GM23248 (cell line): ENCODE measurements at regions not wholly inside any gene's neighbourhood (a gene's known extent, or its start where the extent isn't known, plus 50 kb on each side); places are given as distances from the start of the nearest gene placed in this dataset.
"Not testable (repeated sequence)": the region's sequence is repeated elsewhere in the genome, so short reads cannot be mapped to it uniquely, and the experiment has no call there.

ENCODE experiments used
- DNase-seq: peaks from one replicate; pipeline ENCODE4 v3.0.0-alpha.2; 2015
- H2AFZ ChIP-seq: fragments of 200-600 bp; sonication (generic); 2 replicates; pipeline ENCODE4 v1.6.1; 2016; ENCODE audit warnings: antibody characterized with exemption
- H3F3A ChIP-seq: fragments of 200-600 bp; sonication (generic); 2 replicates; pipeline ENCODE4 v1.6.1; 2016; ENCODE audit warnings: mild to moderate bottlenecking, antibody characterized with exemption, mixed run types; ENCODE audit not compliant: insufficient read depth
- H3K27ac ChIP-seq: fragments of 200-600 bp; sonication (generic); 2 replicates; pipeline ENCODE4 v1.5.1; 2016; ENCODE audit warnings: mild to moderate bottlenecking
- H3K27me3 ChIP-seq: fragments of 200-600 bp; sonication (generic); replicated peaks from 2 replicates; pipeline ENCODE4 v1.6.1; 2016; ENCODE audit warnings: mild to moderate bottlenecking; ENCODE audit not compliant: insufficient read depth
- H3K36me3 ChIP-seq: fragments of 200-600 bp; sonication (generic); 2 replicates; pipeline ENCODE4 v1.6.1; 2016; ENCODE audit warnings: low read depth, mild to moderate bottlenecking
- H3K4me1 ChIP-seq: fragments of 200-600 bp; sonication (generic); 2 replicates; pipeline ENCODE4 v1.6.1; 2016; ENCODE audit warnings: mild to moderate bottlenecking; ENCODE audit not compliant: insufficient read depth
- H3K4me2 ChIP-seq: fragments of 200-600 bp; sonication (generic); one replicate; pipeline ENCODE4 v1.6.1; 2016; ENCODE audit warnings: mild to moderate bottlenecking; ENCODE audit not compliant: unreplicated experiment
- H3K4me3 ChIP-seq: fragments of 200-600 bp; sonication (generic); 2 replicates; pipeline ENCODE4 v1.5.1; 2016; ENCODE audit warnings: mild to moderate bottlenecking
- H3K79me2 ChIP-seq: fragments of 200-600 bp; sonication (generic); 2 replicates; pipeline ENCODE4 v1.6.1; 2016; ENCODE audit warnings: mild to moderate bottlenecking; ENCODE audit not compliant: insufficient read depth
- H3K9ac ChIP-seq: fragments of 200-600 bp; sonication (generic); 2 replicates; pipeline ENCODE4 v1.6.1; 2016; ENCODE audit warnings: mild to moderate bottlenecking
- H3K9me2 ChIP-seq: fragments of 200-600 bp; sonication (generic); 2 replicates; pipeline ENCODE4 v1.6.1; 2016; ENCODE audit warnings: mixed run types, mild to moderate bottlenecking, moderate library complexity; ENCODE audit not compliant: insufficient read depth
- H3K9me3 ChIP-seq: fragments of 200-600 bp; sonication (generic); one replicate; pipeline ENCODE4 v1.6.1; 2017; ENCODE audit warnings: low read depth
- H4K20me1 ChIP-seq: fragments of 200-600 bp; sonication (generic); 2 replicates; pipeline ENCODE4 v1.6.0; 2016; ENCODE audit not compliant: insufficient read depth
- EZH2 ChIP-seq: fragments of 200-600 bp; sonication (generic); IDR thresholded peaks from 2 replicates; pipeline ENCODE4 v1.6.1; 2018; ENCODE audit warnings: antibody characterized with exemption, mild to moderate bottlenecking; ENCODE audit not compliant: insufficient read depth, poor library complexity, severe bottlenecking
- EZH2phosphoT487 ChIP-seq: fragments of 200-600 bp; sonication (generic); IDR thresholded peaks from 2 replicates; pipeline ENCODE4 v1.6.1; 2018; ENCODE audit warnings: antibody characterized with exemption, moderate library complexity, mild to moderate bottlenecking, low read depth; ENCODE audit not compliant: insufficient read depth
- WGBS, 2 experiments: methylation state at CpG; one replicate each; pipeline ENCODE4 v1.1.6; 2015 to 2017; ENCODE audit warnings: low lambda C conversion rate in 2 of 2, low coverage in 1 of 2; ENCODE audit errors: missing lambda C conversion rate in 2 of 2; 5-methylcytosine and 5-hydroxymethylcytosine counted together
- in situ Hi-C: fragments of 300-500 bp; cut with MboI; formaldehyde crosslinking; loops from 2 replicates; pipeline ENCODE4 v1.15.0; 2020

- Histone ChIP-seq H3K9me3 (no peaks in the 10 kb centered on the region), H3K27me3 (no peaks in the 10 kb centered on the region), H3K4me2 (no peak overlapping the region), H3K9ac (no peak overlapping the region), H3F3A (no peaks in the 10 kb centered on the region), H3K79me2 (no peaks in the 10 kb centered on the region), H4K20me1 (no peaks in the 10 kb centered on the region), H2AFZ (no peak overlapping the region), H3K27ac (no peak overlapping the region), H3K36me3 (no peaks in the 10 kb centered on the region), H3K9me2 (no peaks in the 10 kb centered on the region), H3K4me3 (no peak overlapping the region), H3K4me1 (no peaks in the 10 kb centered on the region)
- in situ Hi-C loops = no loop called here
- DNase-seq = no peak
- 47 to 50% methylated on average over 12 of the region's 12 CpGs for WGBS, 2 experiments
- no peak for TF ChIP-seq EZH2phosphoT487
- TF ChIP-seq EZH2 = no peak
These were observed 174.2 kb downstream of the TEX29 start for GRCh38 chr13:111494641-111495040.

GRCh38 chr13:111501596-111502535 lies 181.4 kb downstream of the TEX29 start:
- H3K36me3 ChIP-seq, H3K9me3 ChIP-seq, H3K9ac ChIP-seq, H3K4me3 ChIP-seq, DNase-seq, in situ Hi-C loops, H2AFZ ChIP-seq, H4K20me1 ChIP-seq, H3K27me3 ChIP-seq, H3K4me2 ChIP-seq, H3K27ac ChIP-seq, H3K9me2 ChIP-seq, H3K79me2 ChIP-seq, H3K4me1 ChIP-seq, H3F3A ChIP-seq: not testable (repeated sequence)
- 27 to 42% methylated on average over 16 of the region's 16 CpGs for WGBS, 2 experiments

GRCh38 chr13:111502957-111503356 lies 182.5 kb downstream of the TEX29 start:
- no peaks in the 10 kb centered on the region for H3K9me2 ChIP-seq
- TF ChIP-seq EZH2 (no peak), EZH2phosphoT487 (no peak)
- no peaks in the 10 kb centered on the region for H3K9me3 ChIP-seq
- H3K27me3 ChIP-seq = no peaks in the 10 kb centered on the region
- H3F3A ChIP-seq = no peaks in the 10 kb centered on the region
- no peaks in the 10 kb centered on the region for H4K20me1 ChIP-seq
- H3K9ac ChIP-seq = no peak overlapping the region
- 17 to 24% methylated on average over 6 of the region's 6 CpGs for WGBS, 2 experiments
- no peak overlapping the region for H3K4me2 ChIP-seq
- no peak overlapping the region for H3K27ac ChIP-seq
- H3K4me1 ChIP-seq = no peaks in the 10 kb centered on the region
- in situ Hi-C loops = no loop called here
- no peak overlapping the region for H3K4me3 ChIP-seq
- no peaks in the 10 kb centered on the region for H3K79me2 ChIP-seq
- DNase-seq = no peak
- H2AFZ ChIP-seq = no peak overlapping the region
- H3K36me3 ChIP-seq = no peaks in the 10 kb centered on the region

GRCh38 chr13:111503376-111503775 lies 182.9 kb downstream of the TEX29 start:
- H3K4me2 ChIP-seq = no peak overlapping the region
- H3K4me1 ChIP-seq = no peaks in the 10 kb centered on the region
- no peak overlapping the region for H3K9ac ChIP-seq
- no peaks in the 10 kb centered on the region for H3F3A ChIP-seq
- H2AFZ ChIP-seq = no peak overlapping the region
- in situ Hi-C loops = no loop called here
- H3K9me3 ChIP-seq = no peaks in the 10 kb centered on the region
- H3K27me3 ChIP-seq = no peaks in the 10 kb centered on the region
- no peaks in the 10 kb centered on the region for H3K9me2 ChIP-seq
- no peaks in the 10 kb centered on the region for H4K20me1 ChIP-seq
- DNase-seq = no peak
- no peaks in the 10 kb centered on the region for H3K36me3 ChIP-seq
- no peak overlapping the region for H3K27ac ChIP-seq
- H3K4me3 ChIP-seq = no peak overlapping the region
- no peak for TF ChIP-seq EZH2phosphoT487
- no peak for TF ChIP-seq EZH2
- 11 to 17% methylated on average over 7 of the region's 7 CpGs for WGBS, 2 experiments
- no peaks in the 10 kb centered on the region for H3K79me2 ChIP-seq
